GM15510 (cell line): ENCODE measurements at regions not wholly inside any gene's neighbourhood (a gene's known extent, or its start where the extent isn't known, plus 50 kb on each side); places are given as distances from the start of the nearest gene placed in this dataset.

ENCODE experiments used
- POLR2A ChIP-seq: IDR thresholded peaks from 3 replicates; pipeline ENCODE4 v1.6.1; 2011; ENCODE audit warnings: borderline replicate concordance; ENCODE audit not compliant: insufficient read length; ENCODE audit errors: extremely low read depth

DNA sequence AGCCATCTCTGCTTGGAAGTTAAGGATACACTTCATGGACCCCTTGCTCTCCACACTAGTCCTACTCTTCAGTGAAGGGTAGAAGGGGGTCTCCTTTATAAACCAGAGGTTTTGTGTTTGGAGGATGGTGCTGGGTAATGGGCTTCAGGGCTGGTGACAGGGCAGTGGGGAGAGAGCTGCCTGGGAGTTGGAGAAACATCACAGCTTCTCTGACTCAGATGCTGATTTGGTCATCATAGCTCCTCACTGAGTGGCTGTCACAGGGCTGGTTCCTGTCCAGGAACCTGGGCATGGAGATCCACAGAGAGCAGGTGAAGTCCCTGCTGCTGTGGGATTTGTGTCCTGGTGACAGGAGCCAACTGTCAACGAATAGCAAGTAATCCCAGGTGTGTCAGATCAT is 333.9 kb upstream of the ATP10A start:
- TF ChIP-seq POLR2A = no peak

DNA sequence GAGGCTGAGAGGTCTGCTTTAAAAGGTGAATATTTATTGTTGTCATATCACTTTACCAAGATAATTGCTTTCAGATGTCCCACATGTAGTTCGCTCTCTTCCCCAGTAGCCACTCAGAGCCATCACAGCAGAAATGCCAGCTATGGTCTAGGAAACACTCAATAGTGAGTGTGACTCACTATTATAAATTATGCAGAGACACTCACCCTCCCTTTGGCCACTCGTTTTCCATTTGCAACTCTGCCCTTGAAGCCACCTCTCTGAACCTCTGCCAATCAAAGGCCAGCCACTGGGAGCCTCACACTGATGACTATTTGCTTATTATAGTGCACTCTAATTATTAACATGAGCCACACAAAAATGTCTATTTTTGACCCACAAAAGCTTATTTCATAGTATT is 328.1 kb upstream of the ATP10A start:
- no peak for TF ChIP-seq POLR2A

DNA sequence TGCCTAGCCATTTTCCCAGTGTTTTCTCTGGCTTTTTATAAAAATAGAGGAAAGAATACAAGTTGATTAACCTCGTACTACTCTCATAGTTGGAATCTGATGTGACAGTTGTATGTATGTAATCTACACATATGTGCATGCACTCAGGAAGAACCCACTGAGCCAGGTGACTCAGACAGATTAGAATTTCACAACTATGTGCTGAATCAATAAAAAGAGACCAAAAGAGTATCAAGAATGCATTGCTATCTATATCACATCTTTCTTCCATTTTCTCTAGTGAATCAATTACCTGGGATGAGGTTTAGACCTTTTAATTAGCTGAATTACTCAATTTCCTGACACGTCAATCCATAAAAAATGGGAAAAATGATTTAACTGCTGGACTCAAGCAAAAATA is 319.3 kb upstream of the ATP10A start:
- TF ChIP-seq POLR2A = no peak

DNA sequence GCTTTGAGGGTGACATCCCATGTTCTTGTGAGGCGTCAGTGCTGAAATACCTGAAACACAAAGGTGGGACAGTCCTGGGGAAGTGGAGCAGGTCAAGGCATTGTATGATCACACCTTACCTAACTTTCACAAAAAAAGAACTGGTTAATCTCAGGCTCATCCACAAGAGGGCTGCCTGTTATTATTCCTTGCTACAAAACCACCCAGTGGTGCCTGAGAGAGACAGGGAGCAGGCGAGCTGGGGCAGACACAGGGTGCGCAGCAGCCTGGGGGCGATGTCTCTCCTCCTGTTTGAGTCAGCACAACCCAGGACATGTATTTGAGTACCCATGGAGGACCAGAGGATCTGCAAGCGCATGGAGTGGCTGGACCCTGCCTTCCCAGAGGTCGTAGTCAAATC is 316.8 kb upstream of the ATP10A start:
- TF ChIP-seq POLR2A = no peak

GRCh38 chr15:26178640-26179220 is 315.6 kb upstream of the ATP10A start:
- no peak for TF ChIP-seq POLR2A

DNA sequence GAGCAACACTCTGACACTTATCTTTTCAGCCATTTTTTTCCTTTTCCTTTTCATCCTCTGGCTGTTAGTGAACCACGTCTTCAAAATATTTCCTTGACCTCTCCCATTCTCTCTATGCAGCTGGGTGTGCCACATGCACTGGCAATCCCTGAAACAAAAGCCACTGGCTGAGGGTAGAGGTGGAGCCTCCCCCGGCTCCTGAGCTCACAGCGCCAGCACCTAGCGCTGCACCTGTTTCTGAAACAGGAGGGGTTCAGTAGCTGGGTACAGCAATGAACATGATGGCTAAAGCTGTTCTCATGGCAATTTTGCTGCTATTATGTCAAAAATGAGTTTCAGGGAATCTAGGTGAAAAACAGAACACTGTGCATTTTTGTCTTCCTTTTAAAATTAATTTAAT is 314.7 kb upstream of the ATP10A start:
- TF ChIP-seq POLR2A = no peak

- TF ChIP-seq POLR2A = no peak
Measured at GRCh38 chr15:26176831-26177230, 313.7 kb upstream of the ATP10A start.

DNA sequence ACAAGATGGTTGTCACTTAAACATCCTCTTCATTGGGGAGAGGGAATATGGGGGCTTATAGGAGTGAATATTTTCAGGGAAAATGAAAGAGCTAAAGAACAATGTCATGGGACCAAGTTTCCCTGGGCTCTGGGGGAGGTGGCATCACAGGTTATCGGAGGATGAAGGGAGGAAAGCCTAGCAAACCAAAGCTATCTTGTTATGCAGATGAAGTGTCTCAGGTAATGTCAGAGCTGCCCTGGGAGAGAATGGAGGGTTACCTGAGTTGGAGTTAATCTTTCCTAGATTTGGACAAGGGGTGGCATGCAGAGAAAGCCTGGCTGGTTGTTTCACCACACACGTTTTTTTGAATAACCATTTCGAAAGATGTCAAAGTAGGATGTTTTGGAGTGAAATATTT is 308.1 kb upstream of the ATP10A start:
- TF ChIP-seq POLR2A = no peak

DNA sequence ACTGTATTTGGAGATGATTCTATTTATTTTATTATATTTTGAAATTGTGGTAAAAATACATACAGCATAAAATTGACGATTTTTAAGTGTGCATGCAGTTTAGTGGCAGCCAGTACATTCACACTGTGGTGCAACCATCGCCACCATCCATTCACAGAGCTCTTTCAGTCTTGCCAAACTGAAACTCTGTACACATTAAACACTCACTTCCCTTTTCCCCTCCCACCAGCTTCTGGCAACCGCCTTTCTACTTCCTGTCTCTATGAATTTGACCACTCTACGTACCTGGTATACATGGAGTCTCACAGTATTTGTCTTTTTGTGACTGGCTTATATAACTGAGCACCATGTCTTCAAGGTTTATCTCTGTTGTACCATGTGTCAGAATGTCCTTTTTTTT is 303.3 kb upstream of the ATP10A start:
- no peak for TF ChIP-seq POLR2A

DNA sequence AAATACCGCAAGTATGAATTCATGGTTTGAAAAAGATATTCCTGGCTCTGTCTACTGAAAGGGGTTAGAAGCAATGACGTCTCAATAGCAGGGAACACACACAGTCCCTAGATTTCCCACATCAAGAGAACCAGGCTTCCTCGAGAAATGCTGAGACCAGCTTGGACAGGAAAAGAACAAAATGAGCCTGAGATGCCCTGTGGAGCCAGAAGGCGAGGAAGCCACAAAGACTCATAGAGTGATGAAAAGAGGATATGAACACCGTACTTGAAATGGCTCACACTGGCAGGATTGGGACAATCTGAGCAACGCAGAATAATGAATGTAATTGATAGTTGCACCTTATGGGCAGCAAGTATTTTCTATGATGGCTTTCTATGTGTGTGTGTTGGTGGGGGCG is 302.4 kb upstream of the ATP10A start:
- TF ChIP-seq POLR2A = no peak

GRCh38 chr15:26160343-26160742 is 297.2 kb upstream of the ATP10A start:
- no peak for TF ChIP-seq POLR2A

GRCh38 chr15:26158176-26158575 is 295.0 kb upstream of the ATP10A start:
- no peak for TF ChIP-seq POLR2A

- TF ChIP-seq POLR2A = no peak
Measured at GRCh38 chr15:26157081-26157480, 294.0 kb upstream of the ATP10A start.

- TF ChIP-seq POLR2A = no peak
Measured at GRCh38 chr15:26156051-26156450, 292.9 kb upstream of the ATP10A start.

GRCh38 chr15:26148156-26148860 is 285.2 kb upstream of the ATP10A start:
- TF ChIP-seq POLR2A = no peak

DNA sequence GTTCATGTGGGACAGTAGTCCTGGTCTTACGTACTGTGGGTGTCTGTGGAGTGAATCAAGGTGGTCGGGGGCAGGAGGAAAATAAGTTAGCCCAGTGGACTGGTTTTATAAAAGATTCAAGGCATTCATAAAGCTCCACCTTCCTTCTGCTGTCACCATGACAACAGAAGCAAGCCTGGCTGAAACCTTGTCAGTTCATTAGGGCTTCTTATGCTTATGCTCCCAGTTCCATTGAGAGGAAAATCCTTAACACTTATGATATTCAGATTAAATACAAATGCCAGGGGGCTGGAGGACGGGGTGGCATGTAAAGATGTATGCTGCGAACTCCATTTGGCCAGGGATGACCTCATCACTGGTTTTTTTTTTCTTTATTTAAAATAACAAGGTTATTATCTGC is 283.1 kb upstream of the ATP10A start:
- no peak for TF ChIP-seq POLR2A
